Astrocyte (in vitro differentiated cells and primary cell): ENCODE measurements at regions not wholly inside any gene's neighbourhood (a gene's known extent, or its start where the extent isn't known, plus 50 kb on each side); places are given as distances from the start of the nearest gene placed in this dataset.
A peak's percentile ranks its signal among the peaks of the same experiment; 100 is the strongest.
"Not testable (repeated sequence)": the region's sequence is repeated elsewhere in the genome, so short reads cannot be mapped to it uniquely, and the experiment has no call there.

Experiments
- DNase-seq: peaks from one replicate; pipeline ENCODE4 v3.0.0-alpha.2; 2010; ENCODE audit warnings: low read depth
- FAIRE-seq: peaks from 2 replicates; lab custom pipeline; 2011; peaks lifted over from hg19 to GRCh38; lab: Jason Lieb, UNC
- H2AFZ ChIP-seq: 2 replicates; pipeline ENCODE4 v1.6.0; 2012; ENCODE audit warnings: low read depth, low read length, inconsistent platforms
- H3K27ac ChIP-seq: 2 replicates; pipeline ENCODE4 v1.5.1; 2011; ENCODE audit warnings: low read depth, low read length, inconsistent platforms
- H3K27me3 ChIP-seq: 2 replicates; pipeline ENCODE4 v1.6.0; 2011; ENCODE audit warnings: low read length, inconsistent platforms; ENCODE audit not compliant: insufficient read depth
- H3K36me3 ChIP-seq: 2 replicates; pipeline ENCODE4 v1.5.1; 2011; ENCODE audit warnings: low read length, inconsistent platforms; ENCODE audit not compliant: insufficient read depth
- H3K4me1 ChIP-seq: 2 replicates; pipeline ENCODE4 v1.5.1; 2011; ENCODE audit warnings: low read length, inconsistent platforms; ENCODE audit not compliant: insufficient read depth
- H3K4me2 ChIP-seq: 2 replicates; pipeline ENCODE4 v1.6.0; 2012; ENCODE audit warnings: low read length, inconsistent platforms
- H3K4me3 ChIP-seq: 2 replicates; pipeline ENCODE4 v1.5.1; 2011; ENCODE audit warnings: low read depth, mild to moderate bottlenecking, low read length, inconsistent platforms; ENCODE audit not compliant: insufficient read depth
- H3K79me2 ChIP-seq: 2 replicates; pipeline ENCODE4 v1.6.0; 2012; ENCODE audit warnings: mild to moderate bottlenecking, low read length, inconsistent platforms; ENCODE audit not compliant: insufficient read depth
- H3K9ac ChIP-seq: 2 replicates; pipeline ENCODE4 v1.6.0; 2012; ENCODE audit warnings: mild to moderate bottlenecking, low read length, inconsistent platforms
- H3K9me3 ChIP-seq: 2 replicates; pipeline ENCODE4 v1.5.1; 2012; ENCODE audit warnings: low read depth, mild to moderate bottlenecking, low read length, inconsistent platforms; ENCODE audit not compliant: insufficient read depth
- H4K20me1 ChIP-seq: 2 replicates; pipeline ENCODE4 v1.6.0; 2012; ENCODE audit warnings: low read length, inconsistent platforms; ENCODE audit not compliant: insufficient read depth
- H3K27ac Mint-ChIP-seq: one replicate; pipeline ENCODE4 v1.8.0; 2021; ENCODE audit warnings: mild to moderate bottlenecking, mixed read lengths; ENCODE audit not compliant: unreplicated experiment
- H3K27me3 Mint-ChIP-seq: one replicate; pipeline ENCODE4 v1.8.0; 2021; ENCODE audit warnings: low read depth, mixed read lengths; ENCODE audit not compliant: unreplicated experiment
- H3K36me3 Mint-ChIP-seq: one replicate; pipeline ENCODE4 v1.8.0; 2021; ENCODE audit warnings: low read depth, mixed read lengths; ENCODE audit not compliant: unreplicated experiment
- H3K4me1 Mint-ChIP-seq: one replicate; pipeline ENCODE4 v1.8.0; 2021; ENCODE audit warnings: low read depth, mixed read lengths; ENCODE audit not compliant: unreplicated experiment
- H3K4me3 Mint-ChIP-seq: one replicate; pipeline ENCODE4 v1.8.0; 2021; ENCODE audit warnings: mild to moderate bottlenecking, moderate library complexity, mixed read lengths; ENCODE audit not compliant: unreplicated experiment
- H3K9me3 Mint-ChIP-seq: one replicate; pipeline ENCODE4 v1.8.0; 2021; ENCODE audit warnings: mild to moderate bottlenecking, mixed read lengths; ENCODE audit not compliant: unreplicated experiment
- CTCF ChIP-seq: IDR thresholded peaks from 2 replicates; pipeline ENCODE4 v1.5.1; 2011; ENCODE audit warnings: low read depth, mild to moderate bottlenecking, inconsistent platforms, low read length, moderate library complexity; ENCODE audit not compliant: insufficient read depth
- EZH2 ChIP-seq: IDR thresholded peaks from 2 replicates; pipeline ENCODE4 v1.6.1; 2012; ENCODE audit warnings: mild to moderate bottlenecking, low read length, inconsistent platforms; ENCODE audit not compliant: insufficient read depth

- Histone ChIP-seq H3K36me3 (no peaks in the 10 kb centered on the region), H4K20me1 (no peaks in the 10 kb centered on the region), H3K4me2 (no peak overlapping the region), H3K79me2 (no peaks in the 10 kb centered on the region), H3K27me3 (no peaks in the 10 kb centered on the region), H2AFZ (no peak overlapping the region), H3K9ac (no peak overlapping the region), H3K27ac (no peak overlapping the region), H3K4me1 (no peaks in the 10 kb centered on the region), H3K9me3 (no peaks in the 10 kb centered on the region), H3K4me3 (no peak overlapping the region)
- TF ChIP-seq EZH2 (no peak), CTCF (no peak)
- FAIRE-seq, result no peak
- no peaks in the 10 kb centered on the region for H3K36me3 Mint-ChIP-seq
- H3K9me3 Mint-ChIP-seq, result peaks cover 2% of the 10 kb centered on the region
- peaks cover 7% of the 10 kb centered on the region for H3K4me1 Mint-ChIP-seq
- H3K4me3 Mint-ChIP-seq, result no peak overlapping the region
- peak overlapping the region; percentile 28 for H3K27ac Mint-ChIP-seq
- peak; percentile 3 for DNase-seq
- peaks cover 15% of the 10 kb centered on the region for H3K27me3 Mint-ChIP-seq
Observed at GRCh38 chr9:99491408-99492158, 269.5 kb downstream of the SEC61B start.

- Mint-ChIP-seq H3K4me3 (no peak overlapping the region), H3K36me3 (no peaks in the 10 kb centered on the region), H3K27me3 (peaks cover 2% of the 10 kb centered on the region), H3K27ac (no peak overlapping the region), H3K9me3 (peaks cover 2% of the 10 kb centered on the region), H3K4me1 (no peaks in the 10 kb centered on the region)
- Histone ChIP-seq H3K9me3 (no peaks in the 10 kb centered on the region), H3K4me3 (no peak overlapping the region), H3K27me3 (no peaks in the 10 kb centered on the region), H3K4me2 (no peak overlapping the region), H2AFZ (no peak overlapping the region), H3K79me2 (no peaks in the 10 kb centered on the region), H4K20me1 (no peaks in the 10 kb centered on the region), H3K36me3 (no peaks in the 10 kb centered on the region), H3K4me1 (no peaks in the 10 kb centered on the region), H3K27ac (no peak overlapping the region), H3K9ac (no peak overlapping the region)
- FAIRE-seq, result no peak
- DNase-seq, result no peak
- TF ChIP-seq EZH2, result no peak
- TF ChIP-seq CTCF, result no peak
Observed at GRCh38 chr9:99497641-99498040, 275.6 kb downstream of the SEC61B start.

GRCh38 chr9:99498979-99499378 lies 276.9 kb downstream of the SEC61B start:
- DNase-seq, H3K4me3 Mint-ChIP-seq: not testable (repeated sequence)

More at GRCh38 chr9:99498979-99499378, 276.9 kb downstream of the SEC61B start:
- not testable (repeated sequence) for H2AFZ ChIP-seq, FAIRE-seq, H3K27me3 ChIP-seq, H3K4me1 ChIP-seq, H3K4me3 ChIP-seq, H3K9me3 ChIP-seq, H3K9ac ChIP-seq, H3K79me2 ChIP-seq, H3K27ac Mint-ChIP-seq, H3K9me3 Mint-ChIP-seq, H3K4me2 ChIP-seq, H3K36me3 ChIP-seq, H3K4me1 Mint-ChIP-seq, H4K20me1 ChIP-seq, H3K36me3 Mint-ChIP-seq, H3K27me3 Mint-ChIP-seq, H3K27ac ChIP-seq
